Suprapubic skin (tissue), 4 donors: ENCODE measurements at regions not wholly inside any gene's neighbourhood (a gene's known extent, or its start where the extent isn't known, plus 50 kb on each side); places are given as distances from the start of the nearest gene placed in this dataset.
"Not testable (repeated sequence)": the region's sequence is repeated elsewhere in the genome, so short reads cannot be mapped to it uniquely, and the experiment has no call there.

ENCODE experiments used
- DNase-seq, 2 donors: peaks; one replicate each; pipeline ENCODE4 v3.0.0-alpha.2; 2019; ENCODE audit warnings: low spot score in 2 of 2
- H3K27ac ChIP-seq: fragments of 200-600 bp; sonication (generic); one replicate; pipeline ENCODE4 v1.5.1; 2019
- H3K27me3 ChIP-seq: fragments of 200-600 bp; sonication (generic); one replicate; pipeline ENCODE4 v1.5.1; 2019
- H3K36me3 ChIP-seq: fragments of 200-600 bp; sonication (generic); one replicate; pipeline ENCODE4 v1.5.1; 2019
- H3K4me1 ChIP-seq: fragments of 200-600 bp; sonication (generic); one replicate; pipeline ENCODE4 v1.5.1; 2019
- H3K4me3 ChIP-seq: fragments of 200-600 bp; sonication (generic); one replicate; pipeline ENCODE4 v1.5.1; 2019; ENCODE audit warnings: mild to moderate bottlenecking
- H3K9me3 ChIP-seq: fragments of 200-600 bp; sonication (generic); one replicate; pipeline ENCODE4 v1.5.1; 2019
- CTCF ChIP-seq, 2 donors: fragments of 200-600 bp in 1 of 2; fragments of 450-650 bp in 1 of 2; sonication (generic) in 1 of 2; IDR thresholded peaks; one replicate each; pipeline ENCODE4 v1.5.1; 2016 to 2019; ENCODE audit warnings: antibody characterized with exemption in 2 of 2, mild to moderate bottlenecking in 1 of 2, moderate library complexity in 1 of 2
- EP300 ChIP-seq: sonication (generic); formaldehyde crosslinking; IDR thresholded peaks from one replicate; pipeline ENCODE4 v1.6.1; 2017; ENCODE audit warnings: antibody characterized with exemption
- POLR2A ChIP-seq, 2 donors: fragments of 450-650 bp; IDR thresholded peaks; one replicate each; pipeline ENCODE4 v1.6.1; 2017; ENCODE audit warnings: antibody characterized with exemption in 2 of 2, mild to moderate bottlenecking in 2 of 2, moderate library complexity in 2 of 2
- POLR2AphosphoS5 ChIP-seq, 3 donors: sonication (generic); formaldehyde crosslinking; IDR thresholded peaks; one replicate each; pipeline ENCODE4 v1.6.1; 2017; ENCODE audit warnings: antibody characterized with exemption in 3 of 3
- WGBS: methylation state at CpG from one replicate; pipeline ENCODE4 v1.1.5; 2018; 5-methylcytosine and 5-hydroxymethylcytosine counted together

- Histone ChIP-seq H3K27ac (no peak overlapping the region), H3K27me3 (no peaks in the 10 kb centered on the region), H3K36me3 (no peaks in the 10 kb centered on the region), H3K4me1 (no peaks in the 10 kb centered on the region), H3K9me3 (no peaks in the 10 kb centered on the region), H3K4me3 (no peak overlapping the region)
- 73% methylated on average over 3 of the region's 3 CpGs for WGBS
- TF ChIP-seq CTCF (IDR thresholded peaks at IDR 0.05) (no peak), POLR2A (IDR thresholded peaks at IDR 0.05) (no peak), EP300 (no peak), POLR2AphosphoS5 (IDR thresholded peaks at IDR 0.05) (no peak)
- no peak for DNase-seq
These were observed 151.0 kb downstream of the MREG start for GRCh38 chr2:215862351-215862771.

GRCh38 chr2:215861607-215862350 is 151.6 kb downstream of the MREG start:
- no peak overlapping the region for H3K4me3 ChIP-seq
- H3K36me3 ChIP-seq, result no peaks in the 10 kb centered on the region
- peak overlapping the region; percentile 2 for H3K27ac ChIP-seq
- H3K9me3 ChIP-seq, result no peaks in the 10 kb centered on the region
- no peaks in the 10 kb centered on the region for H3K27me3 ChIP-seq
- WGBS, result 88% methylated on average over 5 of the region's 5 CpGs
- H3K4me1 ChIP-seq, result no peaks in the 10 kb centered on the region
- no peak for DNase-seq
- TF ChIP-seq POLR2A (IDR thresholded peaks at IDR 0.05), result no peak
- TF ChIP-seq CTCF (IDR thresholded peaks at IDR 0.05), result no peak
- TF ChIP-seq POLR2AphosphoS5 (IDR thresholded peaks at IDR 0.05), result no peak
- no peak for TF ChIP-seq EP300

- H3K27ac ChIP-seq, result no peak overlapping the region
- no peak for DNase-seq
- 53% methylated on average over 2 of the region's 2 CpGs for WGBS
- H3K36me3 ChIP-seq, result no peaks in the 10 kb centered on the region
- TF ChIP-seq EP300, result no peak
- no peak for TF ChIP-seq CTCF (IDR thresholded peaks at IDR 0.05)
- no peak for TF ChIP-seq POLR2AphosphoS5 (IDR thresholded peaks at IDR 0.05)
- TF ChIP-seq POLR2A (IDR thresholded peaks at IDR 0.05), result no peak
- H3K27me3 ChIP-seq, result no peaks in the 10 kb centered on the region
- no peaks in the 10 kb centered on the region for H3K4me1 ChIP-seq
- no peaks in the 10 kb centered on the region for H3K9me3 ChIP-seq
- H3K4me3 ChIP-seq, result no peak overlapping the region
These were observed 157.3 kb downstream of the MREG start for GRCh38 chr2:215856080-215856479.

GRCh38 chr2:215855308-215855707 is 158.0 kb downstream of the MREG start:
- not testable (repeated sequence) for H3K27me3 ChIP-seq, H3K9me3 ChIP-seq, DNase-seq, H3K4me1 ChIP-seq, H3K4me3 ChIP-seq, H3K27ac ChIP-seq, H3K36me3 ChIP-seq
- WGBS, result 95% methylated on average over 1 of the region's 1 CpG

GRCh38 chr2:215854008-215854407 is 159.3 kb downstream of the MREG start:
- Histone ChIP-seq H3K36me3 (no peaks in the 10 kb centered on the region), H3K27me3 (no peaks in the 10 kb centered on the region), H3K9me3 (no peaks in the 10 kb centered on the region), H3K27ac (no peak overlapping the region), H3K4me3 (no peak overlapping the region), H3K4me1 (no peaks in the 10 kb centered on the region)
- DNase-seq, result no peak
- TF ChIP-seq POLR2AphosphoS5 (IDR thresholded peaks at IDR 0.05) (no peak), POLR2A (IDR thresholded peaks at IDR 0.05) (no peak), EP300 (no peak), CTCF (IDR thresholded peaks at IDR 0.05) (no peak)
- 61% methylated on average over 2 of the region's 2 CpGs for WGBS

GRCh38 chr2:215851696-215852095 is 161.7 kb downstream of the MREG start:
- Histone ChIP-seq H3K27ac (no peak overlapping the region), H3K27me3 (no peaks in the 10 kb centered on the region), H3K9me3 (no peaks in the 10 kb centered on the region), H3K36me3 (no peaks in the 10 kb centered on the region), H3K4me3 (no peak overlapping the region), H3K4me1 (no peaks in the 10 kb centered on the region)
- TF ChIP-seq CTCF (IDR thresholded peaks at IDR 0.05) (no peak), POLR2AphosphoS5 (IDR thresholded peaks at IDR 0.05) (no peak)
- no peak for DNase-seq
